ENCODE measurements at regions not wholly inside any gene's neighbourhood (a gene's known extent, or its start where the extent isn't known, plus 50 kb on each side); places are given as distances from the start of the nearest gene placed in this dataset.

DNA sequence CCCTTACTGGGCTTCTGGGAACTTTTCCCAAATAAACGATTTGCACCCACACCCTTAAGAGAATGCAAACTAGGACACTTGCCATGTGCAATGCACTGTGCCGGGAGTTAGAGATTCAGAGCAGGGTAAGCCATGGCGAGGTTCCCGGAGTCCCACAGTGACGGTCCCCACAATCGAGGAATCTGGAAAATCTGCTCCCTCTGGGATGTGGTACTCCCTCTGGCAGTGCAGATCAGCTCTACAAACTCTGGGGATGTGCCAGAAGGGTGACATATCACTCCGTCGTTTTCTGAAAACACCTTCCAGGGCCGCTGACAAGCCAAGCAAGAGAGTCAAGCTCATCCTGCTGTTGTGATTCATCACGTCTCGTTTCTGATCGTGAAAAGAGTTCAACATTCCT, 537.5 kb downstream of the BCOR start:
- no peak for DNase-seq (ENCODE audit: low read depth)

DNA sequence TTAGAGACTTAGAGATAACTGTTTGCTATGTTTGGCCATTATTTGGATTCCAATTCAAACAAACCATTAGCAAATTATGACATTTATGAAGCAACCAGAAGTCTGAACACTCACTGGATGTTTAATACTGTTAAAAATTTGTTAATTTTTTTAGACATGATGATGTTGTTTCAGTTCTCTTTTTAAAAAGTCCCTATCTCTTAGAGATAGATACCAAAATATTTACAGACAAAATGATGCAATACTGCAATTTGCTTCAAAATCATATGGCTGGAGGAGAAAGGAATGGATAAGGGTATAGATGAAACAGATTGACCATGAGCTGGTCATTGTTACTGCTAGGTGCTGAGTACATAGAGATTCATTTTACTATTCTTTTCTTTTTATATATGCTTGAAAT, 534.6 kb downstream of the BCOR start:
- DNase-seq (ENCODE audit: low read depth): no peak

DNA sequence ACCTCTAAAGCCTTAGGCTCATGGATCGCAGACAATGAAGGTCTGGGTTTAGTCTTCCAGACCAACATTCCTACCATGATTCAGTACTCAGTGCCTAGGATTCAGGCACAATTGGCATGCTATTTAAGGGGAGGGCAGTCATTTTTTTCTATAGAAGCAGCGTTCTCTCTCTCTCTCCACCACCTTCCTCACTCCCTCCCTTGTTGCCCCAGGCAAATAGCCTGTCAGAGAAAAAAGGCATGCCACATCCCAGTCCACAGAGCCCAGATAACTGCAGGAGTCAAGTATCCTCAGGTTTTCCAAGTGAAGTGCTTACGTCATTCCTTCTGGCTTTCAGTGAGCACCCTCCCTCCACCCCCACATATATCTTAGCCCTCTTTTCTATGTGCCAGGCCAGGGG, 533.0 kb downstream of the BCOR start:
- no peak for DNase-seq (ENCODE audit: low read depth)

DNA sequence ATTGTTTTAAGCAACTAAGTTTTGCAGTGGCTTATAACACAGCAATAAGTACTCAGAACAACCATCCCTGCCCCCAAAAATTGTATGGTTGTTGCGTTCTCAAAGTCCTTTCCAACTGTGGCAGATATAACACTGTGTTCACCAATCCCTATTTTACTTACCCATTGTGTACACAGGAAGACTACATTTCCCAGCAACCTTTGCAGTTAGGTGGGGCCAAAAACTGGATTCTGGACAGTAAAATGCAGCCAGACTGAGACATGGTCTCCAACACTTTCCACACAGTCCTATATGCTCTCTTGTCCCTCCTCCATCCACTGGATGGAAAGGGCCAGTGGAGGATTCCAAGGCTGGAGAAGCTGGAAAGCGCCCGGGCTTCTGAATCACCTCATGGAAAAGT, 523.6 kb downstream of the BCOR start:
- DNase-seq (ENCODE audit: low read depth): no peak

DNA sequence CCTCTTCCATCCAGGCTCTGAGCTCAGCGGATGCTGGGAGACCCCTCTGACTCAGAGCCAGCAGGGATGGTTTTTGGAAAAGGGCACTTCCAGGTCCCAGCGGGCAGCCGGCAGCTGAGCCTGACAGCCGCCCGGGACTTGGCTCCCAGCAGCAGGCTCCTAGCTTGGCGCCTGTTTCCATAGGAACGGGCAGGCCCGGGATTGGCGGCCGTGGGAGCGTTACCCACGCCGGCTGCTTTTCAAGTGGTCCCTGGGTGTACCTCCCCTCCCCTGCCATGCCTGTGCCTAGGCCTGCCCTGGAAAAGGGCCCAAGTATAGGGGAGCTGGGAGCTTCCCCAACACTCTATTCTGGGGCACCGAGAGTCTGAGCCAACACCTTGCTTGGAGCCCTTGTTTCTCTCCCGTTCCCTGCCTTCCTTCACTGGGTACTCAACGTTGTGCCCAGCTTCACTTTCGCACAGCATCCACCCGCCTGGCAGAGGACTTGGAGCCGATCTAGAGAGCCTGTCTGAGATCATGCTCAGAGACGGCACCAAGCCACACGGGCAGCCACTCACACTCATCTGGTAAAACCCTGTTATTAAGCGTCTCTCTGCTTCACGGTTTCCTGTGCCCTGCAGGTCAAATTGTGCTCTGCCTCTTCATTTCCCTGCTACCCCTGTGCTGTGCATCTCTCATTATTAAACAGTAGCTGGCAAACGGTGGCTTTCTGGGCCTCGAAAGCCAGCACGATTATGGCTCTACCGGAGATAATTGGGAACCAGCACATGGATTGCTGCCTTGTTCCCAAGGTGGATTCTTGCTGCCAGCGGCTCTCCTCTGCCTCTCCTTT, 521.5 kb downstream of the BCOR start:
- DNase-seq (ENCODE audit: low read depth): no peak

DNA sequence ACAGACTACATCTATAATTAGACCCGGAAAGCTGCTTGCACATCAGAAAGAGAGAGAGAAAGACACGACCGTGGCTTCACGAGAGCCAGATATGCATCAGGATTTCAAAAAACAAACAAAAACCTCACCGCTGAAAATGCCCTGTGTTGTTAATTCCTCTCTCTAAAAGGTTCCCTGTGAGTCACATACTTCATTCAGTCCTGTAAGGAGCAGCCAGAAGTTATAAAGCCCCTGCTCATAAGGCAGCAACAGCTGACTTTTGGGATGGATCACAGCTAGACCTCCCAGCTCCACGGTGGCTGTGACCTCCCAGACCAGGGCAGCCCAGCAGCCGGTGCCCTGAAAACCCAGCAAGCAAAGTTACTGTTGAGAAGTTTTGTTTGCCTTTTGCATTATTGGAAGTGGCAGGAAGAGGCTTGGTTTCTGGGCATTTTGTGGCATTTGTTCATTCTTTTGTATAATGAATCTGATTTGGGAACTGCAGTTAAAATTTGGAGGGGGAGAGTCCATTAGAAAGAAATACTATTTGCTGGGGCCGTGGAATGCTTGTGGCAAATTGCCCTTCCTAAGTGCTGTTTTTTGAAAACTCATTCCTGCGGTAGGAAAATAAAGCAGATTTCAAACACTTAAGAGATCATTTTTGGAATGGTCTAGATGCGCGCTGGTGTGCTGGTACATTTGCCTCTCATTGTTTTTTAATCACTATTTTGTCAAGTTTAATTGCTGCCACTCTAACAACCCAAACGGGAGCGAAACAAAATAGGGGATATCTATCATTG, 520.4 kb downstream of the BCOR start:
- no peak for DNase-seq (ENCODE audit: low read depth)

DNA sequence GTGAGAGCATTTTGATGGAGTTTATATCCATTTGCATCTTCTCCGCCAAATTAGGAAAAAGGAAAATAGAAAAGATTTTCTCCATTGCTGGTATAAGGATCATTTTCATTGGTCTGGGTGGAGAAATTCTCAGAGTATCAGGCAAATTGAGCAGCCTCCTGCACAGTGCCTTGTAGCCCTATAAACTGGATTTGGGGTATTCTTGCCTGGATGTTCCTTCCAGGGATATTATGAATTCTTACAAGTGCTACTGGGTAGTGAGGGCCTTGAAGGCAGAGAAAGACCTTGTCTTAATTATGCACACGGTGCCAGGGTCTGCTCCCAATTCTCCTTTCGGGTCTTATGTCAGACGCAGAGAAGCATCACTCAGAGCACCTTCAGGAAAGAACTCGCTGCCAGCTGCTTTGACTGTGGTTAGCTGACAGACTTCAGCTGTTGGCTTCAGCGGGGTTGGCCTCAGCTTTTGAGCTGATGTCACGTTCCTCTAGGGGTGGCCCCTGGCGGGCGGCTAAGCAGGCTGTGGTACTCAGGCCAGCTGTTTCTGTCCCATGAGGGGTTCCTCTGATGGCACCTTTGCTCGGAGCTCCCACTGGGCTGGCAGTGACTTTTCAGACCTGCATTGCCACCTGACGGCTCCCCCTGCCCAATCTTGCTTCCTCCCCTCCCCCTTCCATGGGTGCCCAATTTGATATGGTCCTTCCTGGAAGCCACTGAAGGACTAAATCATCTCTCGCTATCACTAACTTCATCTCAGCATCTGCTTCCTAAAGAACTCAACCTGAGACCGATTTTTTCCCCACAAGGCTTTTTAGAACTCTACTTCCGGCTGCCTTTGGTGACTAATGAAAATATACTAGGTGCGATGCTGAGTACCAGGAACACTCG, 519.5 kb downstream of the BCOR start:
- no peak for DNase-seq (ENCODE audit: low read depth)

DNA sequence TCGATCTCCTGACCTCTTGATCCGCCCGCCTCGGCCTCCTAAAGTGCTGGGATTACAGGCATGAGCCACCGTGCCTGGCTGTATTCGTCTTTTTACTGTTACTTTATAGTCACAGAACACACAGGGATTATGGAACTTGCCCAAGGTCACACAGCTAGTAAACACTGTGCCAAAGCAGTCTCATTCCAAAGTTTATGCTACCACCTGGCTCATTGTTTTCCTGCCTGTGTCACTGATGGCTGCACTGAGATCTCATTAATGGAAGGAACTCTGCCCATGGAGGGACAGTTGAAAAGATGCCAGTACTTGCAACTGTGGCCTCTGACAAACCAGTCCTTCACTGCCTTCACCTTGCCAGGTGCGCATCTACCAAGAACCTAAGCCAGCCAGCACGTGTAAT, 517.7 kb downstream of the BCOR start:
- no peak for DNase-seq (ENCODE audit: low read depth)

DNA sequence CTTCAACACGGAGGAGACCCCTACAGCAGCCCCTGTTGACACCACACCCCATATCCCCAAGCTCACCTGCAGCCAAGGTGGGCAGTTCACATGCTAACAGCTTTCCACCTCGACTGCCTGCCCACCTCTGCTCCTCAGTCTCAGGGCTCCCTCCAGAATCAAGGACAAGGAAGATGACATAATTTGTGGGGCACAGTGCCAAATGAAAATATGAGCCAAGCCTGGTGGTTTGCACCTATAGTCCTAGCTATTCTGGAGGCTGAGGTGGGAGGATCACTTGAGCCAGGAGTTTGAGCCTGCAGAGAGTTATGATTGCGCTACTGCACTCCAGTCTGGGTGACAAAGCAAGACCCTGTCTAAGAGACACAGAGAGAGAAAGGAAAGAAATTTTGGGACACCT, 516.3 kb downstream of the BCOR start:
- DNase-seq (ENCODE audit: low read depth): no peak

DNA sequence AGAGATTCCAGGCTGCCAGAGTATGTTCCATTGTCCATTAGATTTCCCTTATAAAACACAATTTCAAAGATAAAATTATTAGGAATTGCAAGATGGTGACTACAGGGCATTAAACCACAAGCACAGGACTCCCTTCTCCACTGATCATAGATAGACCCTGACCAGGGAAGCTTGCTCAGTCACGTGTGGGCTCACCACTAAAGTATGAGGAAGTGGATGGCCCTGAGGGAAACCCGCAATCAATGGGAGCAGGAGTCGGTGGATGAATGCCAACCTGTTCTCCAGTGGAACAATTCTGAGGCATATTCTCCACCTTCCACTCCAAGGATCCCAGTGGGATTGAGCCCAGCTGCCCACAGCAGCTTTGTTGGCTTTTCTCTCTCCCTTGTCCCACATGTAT, 515.7 kb downstream of the BCOR start:
- DNase-seq (ENCODE audit: low read depth): no peak

DNA sequence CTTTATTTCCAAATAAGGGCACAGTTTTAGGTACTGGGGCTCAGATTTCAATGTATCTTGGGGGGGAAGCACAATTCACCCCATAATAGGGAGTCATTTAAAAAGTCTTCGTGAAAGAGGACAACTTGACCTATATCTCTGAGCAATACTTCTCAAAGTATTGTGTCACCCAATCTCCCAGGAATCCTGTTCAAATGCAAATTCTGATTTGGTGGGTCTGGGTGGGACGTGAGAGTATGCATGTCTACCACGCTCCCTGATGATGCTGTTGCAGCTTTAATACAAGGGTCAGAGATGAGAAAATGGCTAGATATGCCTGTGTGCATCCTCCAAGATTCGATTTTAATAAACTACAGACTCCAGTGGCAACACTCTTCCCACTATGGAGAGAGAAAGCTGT, 514.8 kb downstream of the BCOR start:
- DNase-seq (ENCODE audit: low read depth): no peak

DNA sequence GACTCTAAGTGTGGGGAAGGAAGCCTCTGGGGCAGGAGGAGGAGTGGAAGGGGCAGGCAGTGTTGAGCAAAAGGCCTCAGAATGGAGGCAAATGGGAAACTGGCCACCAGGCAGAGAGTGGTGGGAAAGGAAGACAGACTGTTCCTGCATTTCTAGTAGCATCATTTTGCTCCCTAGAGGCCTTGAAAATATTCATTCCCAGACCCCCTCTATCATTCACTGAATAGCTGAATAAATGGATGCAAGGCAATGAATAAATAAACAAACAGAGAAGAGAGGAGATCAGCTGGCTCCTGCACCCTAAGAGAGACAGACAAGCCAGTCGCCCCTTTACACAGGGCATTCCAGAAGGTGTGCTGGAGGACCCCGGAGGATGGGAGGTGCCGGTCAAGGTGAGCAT, 511.9 kb downstream of the BCOR start:
- DNase-seq (ENCODE audit: low read depth): no peak

DNA sequence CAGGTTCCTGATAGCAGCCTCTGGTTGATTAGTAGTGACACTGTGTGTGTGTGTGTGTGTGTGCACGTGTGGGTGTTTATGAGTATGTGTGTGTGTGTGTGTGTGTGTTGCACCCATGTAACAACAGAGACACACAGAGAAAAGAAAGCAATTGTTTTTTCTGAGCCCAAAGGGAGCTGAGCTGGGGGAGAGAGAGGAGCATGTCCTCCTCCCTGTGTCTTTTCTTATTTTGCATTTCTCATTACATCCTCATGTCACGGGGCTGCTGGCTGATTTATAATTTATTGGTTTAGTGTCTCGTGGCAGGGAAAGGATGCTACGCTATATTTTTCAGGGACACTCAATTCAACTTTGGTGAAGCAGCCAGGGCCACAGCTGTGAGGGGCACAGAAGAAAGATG, 511.4 kb downstream of the BCOR start:
- no peak for DNase-seq (ENCODE audit: low read depth)

DNA sequence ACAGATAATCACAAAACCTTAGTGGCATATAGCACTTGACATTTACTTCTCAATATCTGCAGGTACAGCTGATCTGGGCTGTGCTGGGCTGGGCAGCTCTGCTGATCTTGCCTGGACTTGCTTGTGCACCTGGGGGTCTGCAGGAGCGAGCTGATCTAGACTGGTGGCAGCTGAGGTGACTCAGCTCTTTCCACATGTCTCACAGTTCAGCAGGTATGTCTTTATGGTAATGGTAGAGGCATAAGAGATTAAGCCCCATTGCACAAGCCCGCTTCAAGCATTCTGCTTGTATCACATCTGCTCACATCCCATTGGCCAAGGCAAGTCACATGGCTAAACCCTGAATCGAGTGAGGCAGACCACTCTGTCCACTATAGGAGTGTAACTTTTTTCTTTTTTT, 506.7 kb downstream of the BCOR start:
- DNase-seq (ENCODE audit: low read depth): no peak

DNA sequence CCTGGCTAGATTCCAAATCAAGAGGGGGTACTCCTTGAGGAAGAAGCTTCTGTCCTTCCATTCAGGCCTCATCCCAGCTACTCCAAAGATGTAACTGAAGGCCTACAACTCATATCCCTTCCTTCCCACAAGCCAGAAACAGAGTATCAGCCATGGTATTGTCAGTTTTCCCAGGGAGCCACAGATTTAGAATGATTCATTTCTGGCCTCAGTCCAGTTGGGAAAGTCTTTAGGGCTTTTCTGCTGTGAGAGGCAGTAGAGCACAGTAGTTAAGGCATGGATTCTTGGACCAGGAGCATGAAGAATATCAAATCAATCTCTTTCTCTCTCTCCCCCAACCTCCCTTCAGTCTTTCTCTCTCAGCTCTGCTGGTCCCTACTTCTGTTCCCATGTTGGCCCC, 505.0 kb downstream of the BCOR start:
- DNase-seq (ENCODE audit: low read depth): peak; percentile 0

DNA sequence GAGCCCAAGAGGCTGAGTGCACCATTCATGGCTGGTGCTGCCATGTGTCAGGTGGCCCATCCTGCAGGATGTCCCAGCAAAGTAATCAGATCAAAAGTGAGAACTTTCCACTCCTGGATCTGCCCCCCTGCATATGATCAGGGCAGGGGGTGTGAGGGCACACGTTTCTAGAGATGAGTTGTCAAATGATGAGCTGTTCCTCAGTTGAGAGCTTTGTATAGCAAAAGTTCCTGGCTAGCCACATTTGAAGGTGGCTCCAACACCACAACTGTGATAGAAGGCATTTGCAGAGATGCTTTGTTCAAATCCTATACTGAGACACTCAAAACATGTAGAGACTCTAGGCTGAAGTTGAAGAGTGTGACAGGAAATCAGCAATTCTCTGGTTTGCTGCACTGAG, 501.8 kb downstream of the BCOR start:
- no peak for DNase-seq (ENCODE audit: low read depth)

DNA sequence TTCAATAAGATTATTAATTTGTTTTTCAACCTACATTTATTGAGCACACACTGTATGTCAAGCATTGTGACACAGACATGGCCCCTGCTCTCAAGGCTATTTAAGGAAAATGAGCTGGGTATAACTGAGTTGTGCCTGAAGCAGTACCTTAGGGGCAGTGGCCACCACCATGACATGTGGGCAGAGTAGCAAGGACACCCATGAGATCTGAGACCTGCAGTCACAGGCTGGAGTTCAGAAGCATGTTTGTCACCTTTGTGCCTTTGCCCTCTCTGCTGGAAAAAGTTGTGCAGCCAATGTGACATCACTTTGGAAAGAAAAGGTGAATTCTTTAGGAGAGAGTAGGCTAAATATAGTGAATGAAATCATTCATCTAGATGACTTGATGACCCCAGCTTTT, 501.3 kb downstream of the BCOR start:
- no peak for DNase-seq (ENCODE audit: low read depth)

DNA sequence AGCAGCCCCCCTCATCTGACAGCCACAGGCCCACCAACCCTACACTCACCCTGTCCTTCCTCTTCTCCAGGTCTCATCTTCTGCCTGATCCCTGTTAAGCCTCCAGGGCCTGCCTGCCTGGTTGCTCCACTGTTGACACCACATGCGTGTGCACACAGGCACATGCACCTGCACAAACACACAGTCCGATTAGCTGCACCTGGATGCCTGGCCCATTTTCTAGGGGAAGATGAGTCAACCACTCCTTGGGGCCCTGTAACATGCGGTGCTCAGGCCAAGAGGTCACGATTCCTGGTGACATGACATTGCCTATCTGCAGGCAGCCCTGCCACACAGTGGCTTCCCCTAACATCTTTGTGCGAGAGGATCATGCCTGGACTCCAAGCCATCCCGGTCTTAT, 498.4 kb downstream of the BCOR start:
- DNase-seq (ENCODE audit: low read depth): no peak

DNA sequence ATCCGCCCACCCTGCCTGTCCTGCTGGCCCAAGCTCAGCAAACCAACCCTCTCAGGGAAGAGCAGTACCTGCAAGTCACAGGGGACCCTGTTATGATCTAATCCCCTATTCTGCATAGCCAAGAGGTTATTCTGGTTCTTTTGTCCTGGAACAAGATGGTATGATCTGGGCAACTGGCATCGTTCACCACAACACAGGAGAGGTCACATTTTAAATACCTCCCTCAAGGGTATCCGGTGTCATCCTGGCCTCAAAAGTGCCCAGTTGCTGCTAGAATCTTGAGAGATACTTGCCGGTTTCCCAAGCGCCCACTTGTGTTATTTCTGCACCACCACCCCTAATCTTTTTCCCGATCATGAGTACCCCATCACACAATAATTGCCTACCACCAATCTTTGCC, 497.5 kb downstream of the BCOR start:
- DNase-seq (ENCODE audit: low read depth): no peak

DNA sequence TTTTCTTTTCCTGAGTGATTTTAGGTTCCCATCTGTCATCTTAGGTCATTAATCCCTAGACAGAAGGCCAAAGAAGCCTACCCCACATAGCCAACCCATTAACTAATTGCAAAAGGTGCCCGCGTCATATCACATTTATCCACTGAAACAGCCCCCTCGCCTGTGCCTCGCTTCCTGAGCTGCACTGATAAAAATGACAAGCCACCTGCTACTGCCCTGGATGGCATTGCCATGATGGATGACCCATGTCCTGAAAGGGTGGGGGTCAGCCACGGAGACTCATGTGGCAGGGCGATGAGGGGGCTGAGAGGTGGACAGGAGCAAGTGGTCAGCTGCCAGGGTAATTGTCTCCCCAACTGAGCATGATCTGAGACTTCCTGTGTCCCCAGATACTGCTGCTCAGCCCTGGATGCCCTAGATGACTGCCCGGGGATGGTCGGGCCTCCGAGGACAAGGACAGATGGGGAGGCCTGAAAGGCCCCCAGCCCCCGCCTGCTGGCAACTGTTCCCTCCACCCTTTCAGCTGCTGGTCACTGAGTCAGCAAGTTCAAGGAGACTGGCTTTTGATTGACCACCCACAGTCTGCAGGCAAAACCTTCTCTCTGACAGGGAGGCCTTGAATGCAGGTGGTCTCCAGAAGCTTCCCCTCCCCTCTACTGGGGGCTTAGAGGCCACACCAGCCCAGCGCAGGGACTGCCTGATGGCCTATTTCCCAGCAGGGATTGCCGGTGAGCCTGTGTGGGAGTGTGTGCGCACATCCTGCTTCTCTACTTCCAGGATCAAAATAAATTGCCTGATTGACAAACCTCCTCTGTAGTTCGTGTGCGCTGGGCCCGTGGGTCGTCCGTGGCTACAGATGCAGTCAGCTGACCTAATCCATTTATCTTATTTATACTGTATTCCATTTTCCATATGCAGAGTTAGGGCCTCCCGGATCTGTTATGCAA, 496.3 kb downstream of the BCOR start:
- no peak for DNase-seq (ENCODE audit: low read depth)

DNA sequence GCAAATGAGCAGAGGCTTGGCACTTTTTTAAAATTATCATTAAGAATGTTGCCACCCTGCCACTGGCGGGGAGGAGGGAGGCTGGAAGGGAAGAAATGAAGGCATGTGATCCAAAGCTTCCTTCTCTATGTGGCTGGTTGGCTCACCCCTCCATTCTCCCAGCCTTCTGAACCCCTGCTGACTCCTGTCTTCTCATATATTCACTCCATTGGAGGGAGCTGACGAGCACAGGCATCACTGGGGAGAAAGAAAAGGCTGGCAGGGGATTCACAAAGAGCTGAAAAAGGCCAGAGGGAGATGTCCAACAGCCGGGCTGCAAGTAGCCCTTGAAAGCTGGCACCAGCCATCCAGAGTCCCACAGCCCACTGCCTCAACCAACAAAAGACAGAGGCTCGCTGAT, 495.6 kb downstream of the BCOR start:
- DNase-seq (ENCODE audit: low read depth): no peak

DNA sequence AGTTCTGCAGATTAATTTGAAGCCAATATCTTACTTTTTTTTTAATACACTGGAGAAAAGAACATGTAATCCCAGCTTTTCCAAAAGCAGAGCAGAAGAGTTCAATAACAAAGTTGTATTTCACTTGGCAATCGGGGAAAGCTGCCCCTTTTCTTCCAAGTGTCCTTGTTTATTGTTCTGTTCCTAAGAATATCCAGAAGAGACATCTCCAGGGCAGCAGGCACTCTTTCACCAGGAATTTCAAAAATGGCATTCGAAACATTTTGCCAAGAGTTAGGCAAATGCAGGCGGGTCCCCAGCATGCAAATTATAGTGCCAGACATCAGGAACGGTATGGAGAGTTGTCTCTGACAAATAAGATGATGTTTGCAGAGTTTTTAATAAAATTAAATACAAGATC, 494.5 kb downstream of the BCOR start:
- no peak for DNase-seq (ENCODE audit: low read depth)

All from amniotic epithelial cell (primary cell).